GM12878 (cell line): ENCODE measurements at regions not wholly inside any gene's neighbourhood (a gene's known extent, or its start where the extent isn't known, plus 50 kb on each side); places are given as distances from the start of the nearest gene placed in this dataset.

Experiments
- CBX5 ChIP-seq: sonication (generic); IDR thresholded peaks from 2 replicates; pipeline ENCODE4 v1.6.1; 2016; ENCODE audit warnings: low read depth, moderate library complexity, mild to moderate bottlenecking, inconsistent platforms
- DPF2 ChIP-seq: fragments of 450-650 bp; IDR thresholded peaks from 2 replicates; pipeline ENCODE4 v1.6.1; 2017; ENCODE audit warnings: mild to moderate bottlenecking
- E2F4 ChIP-seq: IDR thresholded peaks from 2 replicates; pipeline ENCODE4 v1.6.1; 2012; ENCODE audit warnings: low read depth, low read length, improper control_type of control experiment
- EGR1 ChIP-seq, 2 experiments: IDR thresholded peaks; 1 replicate in 1 of 2; 2 replicates in 1 of 2; pipeline ENCODE4 v1.6.1; 2011 to 2012; ENCODE audit warnings: low read depth in 2 of 2, low read length in 2 of 2, borderline replicate concordance in 1 of 2, mild to moderate bottlenecking in 1 of 2, moderate library complexity in 1 of 2
- ELK1 ChIP-seq: IDR thresholded peaks from 2 replicates; pipeline ENCODE4 v1.6.1; 2012; ENCODE audit warnings: low read depth, low read length, improper control_type of control experiment
- ETV6 ChIP-seq, 2 experiments: fragments of 450-650 bp in 1 of 2; IDR thresholded peaks in 1 of 2; conservative IDR thresholded peaks in 1 of 2; 2 replicates each; pipeline ENCODE4 v1.6.1; 2014; ENCODE audit warnings: antibody characterized with exemption in 1 of 2, borderline replicate concordance in 1 of 2, low read depth in 1 of 2, mild to moderate bottlenecking in 1 of 2, moderate library complexity in 1 of 2
- JUND ChIP-seq: IDR thresholded peaks from 2 replicates; pipeline ENCODE4 v1.6.1; 2012; ENCODE audit warnings: low read depth, mild to moderate bottlenecking, low read length, improper control_type of control experiment, moderate library complexity
- RELB ChIP-seq: fragments of 450-650 bp; IDR thresholded peaks from 2 replicates; pipeline ENCODE4 v1.6.1; 2017; ENCODE audit warnings: low read depth, mild to moderate bottlenecking, moderate library complexity
- RFX5 ChIP-seq: IDR thresholded peaks from 2 replicates; pipeline ENCODE4 v1.6.1; 2011; ENCODE audit warnings: low read depth, low read length, improper control_type of control experiment
- TBL1XR1 ChIP-seq: IDR thresholded peaks from 2 replicates; pipeline ENCODE4 v1.6.1; 2012; ENCODE audit warnings: low read depth, low read length, improper control_type of control experiment

DNA sequence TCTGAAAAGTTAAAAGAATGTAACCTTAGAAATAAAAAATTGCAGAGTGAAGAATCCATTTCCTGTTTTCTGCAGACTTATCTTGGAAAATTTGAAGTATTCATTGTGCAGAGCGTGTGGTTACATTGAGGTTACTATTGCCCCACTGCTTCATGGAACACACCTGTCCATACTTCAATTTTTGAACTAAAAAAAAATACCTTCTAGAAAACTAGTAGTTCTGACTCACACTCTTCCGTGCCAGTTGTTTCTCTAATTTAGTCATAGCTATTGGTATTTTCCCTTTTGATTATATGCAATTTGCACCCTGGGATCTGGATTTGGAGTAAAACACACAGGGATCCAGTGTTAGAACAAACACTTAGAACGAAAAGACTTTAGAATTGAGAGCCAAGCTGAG lies 111.8 kb upstream of the LYSMD4 start (continued):
- no peak for TF ChIP-seq ETV6 (conservative IDR thresholded peaks at IDR 0.05 in 1 of 2, IDR thresholded peaks at IDR 0.05 in 1 of 2; ENCODE audit: borderline replicate concordance in 1 of 2, low read depth in 1 of 2)
- no peak for TF ChIP-seq TBL1XR1
- no peak for TF ChIP-seq CBX5
- TF ChIP-seq ELK1 = no peak
- no peak for TF ChIP-seq RFX5
- no peak for TF ChIP-seq JUND
- TF ChIP-seq EGR1 (IDR thresholded peaks at IDR 0.05; ENCODE audit: borderline replicate concordance in 1 of 2, low read depth in 2 of 2, low read length in 2 of 2) = no peak
- TF ChIP-seq DPF2 = 0 out of 2 replicates have a peak, but pooled peaks have one; percentile 22
- TF ChIP-seq E2F4 = no peak
- peak; percentile 27; the same call in 1 of the 2 replicates for TF ChIP-seq RELB
